Nephron (organoid): ENCODE measurements at regions not wholly inside any gene's neighbourhood (a gene's known extent, or its start where the extent isn't known, plus 50 kb on each side); places are given as distances from the start of the nearest gene placed in this dataset.

ENCODE experiments used
- H3K27ac Mint-ChIP-seq, 3 experiments: 2 replicates each; pipeline ENCODE4 v1.8.0; 2020; ENCODE audit warnings: mixed read lengths in 3 of 3, mild to moderate bottlenecking in 2 of 3, moderate library complexity in 1 of 3
- H3K27me3 Mint-ChIP-seq: 2 replicates; pipeline ENCODE4 v1.8.0; 2021; ENCODE audit warnings: low read depth, mild to moderate bottlenecking, moderate library complexity, mixed read lengths
- H3K36me3 Mint-ChIP-seq: 2 replicates; pipeline ENCODE4 v1.8.0; 2020; ENCODE audit warnings: low read depth, mixed read lengths
- H3K4me1 Mint-ChIP-seq: 2 replicates; pipeline ENCODE4 v1.8.0; 2020; ENCODE audit warnings: mixed read lengths
- H3K4me3 Mint-ChIP-seq, 3 experiments: 2 replicates each; pipeline ENCODE4 v1.8.0; 2020; ENCODE audit warnings: mild to moderate bottlenecking in 3 of 3, mixed read lengths in 3 of 3, moderate library complexity in 2 of 3
- H3K9me3 Mint-ChIP-seq: 2 replicates; pipeline ENCODE4 v1.8.0; 2020; ENCODE audit warnings: mixed read lengths
- TF ChIP-seq, protein P1 (sequence below), 3 experiments: fragments of 200-600 bp; sonication (generic); IDR thresholded peaks; one replicate each; pipeline ENCODE4 v1.5.0; 2021; ENCODE audit warnings: antibody characterized with exemption in 3 of 3; ENCODE audit not compliant: unreplicated experiment in 3 of 3

DNA sequence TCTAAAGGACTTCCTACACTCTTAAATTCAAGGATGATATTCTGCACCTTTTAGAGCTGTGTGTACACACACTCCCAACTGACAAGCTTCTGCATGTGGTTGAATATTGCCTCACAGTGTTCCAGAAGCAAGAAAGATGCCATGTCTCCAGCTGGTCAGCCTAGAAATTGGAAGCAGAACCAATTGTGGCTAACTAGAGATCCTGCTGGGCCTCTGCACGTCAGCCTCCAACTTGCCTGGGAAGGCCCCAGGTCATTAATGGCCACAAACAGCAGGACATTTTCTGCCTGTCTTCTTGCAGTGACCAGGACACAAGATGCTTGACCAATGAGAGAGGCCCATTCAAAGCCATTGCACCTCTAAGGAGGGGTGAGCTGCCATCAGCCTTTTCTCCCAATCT is 571.9 kb upstream of the BRINP1 start:
- TF ChIP-seq, protein P1, sequence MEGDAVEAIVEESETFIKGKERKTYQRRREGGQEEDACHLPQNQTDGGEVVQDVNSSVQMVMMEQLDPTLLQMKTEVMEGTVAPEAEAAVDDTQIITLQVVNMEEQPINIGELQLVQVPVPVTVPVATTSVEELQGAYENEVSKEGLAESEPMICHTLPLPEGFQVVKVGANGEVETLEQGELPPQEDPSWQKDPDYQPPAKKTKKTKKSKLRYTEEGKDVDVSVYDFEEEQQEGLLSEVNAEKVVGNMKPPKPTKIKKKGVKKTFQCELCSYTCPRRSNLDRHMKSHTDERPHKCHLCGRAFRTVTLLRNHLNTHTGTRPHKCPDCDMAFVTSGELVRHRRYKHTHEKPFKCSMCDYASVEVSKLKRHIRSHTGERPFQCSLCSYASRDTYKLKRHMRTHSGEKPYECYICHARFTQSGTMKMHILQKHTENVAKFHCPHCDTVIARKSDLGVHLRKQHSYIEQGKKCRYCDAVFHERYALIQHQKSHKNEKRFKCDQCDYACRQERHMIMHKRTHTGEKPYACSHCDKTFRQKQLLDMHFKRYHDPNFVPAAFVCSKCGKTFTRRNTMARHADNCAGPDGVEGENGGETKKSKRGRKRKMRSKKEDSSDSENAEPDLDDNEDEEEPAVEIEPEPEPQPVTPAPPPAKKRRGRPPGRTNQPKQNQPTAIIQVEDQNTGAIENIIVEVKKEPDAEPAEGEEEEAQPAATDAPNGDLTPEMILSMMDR (IDR thresholded peaks at IDR 0.05; ENCODE audit: unreplicated experiment in 3 of 3): no peak
- Mint-ChIP-seq H3K4me3 (no peak overlapping the region), H3K4me1 (no peaks in the 10 kb centered on the region), H3K27me3 (no peaks in the 10 kb centered on the region), H3K36me3 (no peaks in the 10 kb centered on the region), H3K27ac (no peak overlapping the region), H3K9me3 (no peaks in the 10 kb centered on the region)

DNA sequence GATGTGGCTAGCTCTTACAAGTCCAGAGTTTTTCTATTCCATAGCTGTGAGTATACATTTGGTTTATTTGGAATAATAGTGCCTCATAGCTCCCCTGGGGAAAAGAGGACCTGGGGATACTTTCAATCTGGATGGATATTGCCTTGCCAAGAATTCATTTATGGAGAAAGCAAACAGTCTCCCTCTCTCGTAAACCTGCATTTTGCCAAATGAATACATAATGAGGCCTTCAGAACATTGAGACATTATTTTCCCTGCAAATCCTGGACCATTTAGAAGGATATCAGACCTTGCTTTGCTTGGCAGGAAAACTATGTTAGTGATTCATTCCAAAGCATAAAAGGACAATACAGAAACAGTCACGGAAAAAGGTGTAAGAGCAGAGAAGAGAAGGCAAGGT is 569.6 kb upstream of the BRINP1 start:
- Mint-ChIP-seq H3K4me3 (no peak overlapping the region), H3K27me3 (no peaks in the 10 kb centered on the region)
- TF ChIP-seq, protein P1 (IDR thresholded peaks at IDR 0.05; ENCODE audit: unreplicated experiment in 3 of 3): no peak

DNA sequence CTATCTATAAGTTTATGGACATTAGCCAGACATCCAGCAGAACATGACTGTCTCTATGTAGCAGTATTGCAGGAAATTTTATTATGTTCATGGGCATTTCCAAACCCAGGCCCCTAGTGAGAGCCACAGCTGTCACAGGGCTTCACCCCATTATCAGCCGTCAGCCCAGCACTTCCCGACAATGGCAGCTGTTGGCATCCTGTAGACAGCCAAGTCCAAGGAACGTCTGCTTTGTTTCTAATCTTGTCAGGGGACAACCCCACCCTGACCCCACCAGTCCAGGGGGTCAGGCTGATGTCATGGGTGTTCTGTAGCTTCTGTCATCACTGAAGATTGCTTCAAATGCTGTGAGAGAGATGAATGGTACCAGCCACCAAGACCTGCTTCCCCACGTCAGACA is 565.3 kb upstream of the BRINP1 start:
- Mint-ChIP-seq H3K9me3 (peaks cover 3% of the 10 kb centered on the region), H3K4me1 (peaks cover 26% of the 10 kb centered on the region), H3K27me3 (peaks cover 5% of the 10 kb centered on the region), H3K27ac (no peak overlapping the region), H3K4me3 (no peak overlapping the region), H3K36me3 (no peaks in the 10 kb centered on the region)
- TF ChIP-seq, protein P1 (IDR thresholded peaks at IDR 0.05; ENCODE audit: unreplicated experiment in 3 of 3): no peak

More for the DNA sequence above, 569.6 kb upstream of the BRINP1 start:
- no peaks in the 10 kb centered on the region for H3K9me3 Mint-ChIP-seq
- H3K27ac Mint-ChIP-seq: no peak overlapping the region
- no peaks in the 10 kb centered on the region for H3K36me3 Mint-ChIP-seq
- peaks cover 20% of the 10 kb centered on the region for H3K4me1 Mint-ChIP-seq

DNA sequence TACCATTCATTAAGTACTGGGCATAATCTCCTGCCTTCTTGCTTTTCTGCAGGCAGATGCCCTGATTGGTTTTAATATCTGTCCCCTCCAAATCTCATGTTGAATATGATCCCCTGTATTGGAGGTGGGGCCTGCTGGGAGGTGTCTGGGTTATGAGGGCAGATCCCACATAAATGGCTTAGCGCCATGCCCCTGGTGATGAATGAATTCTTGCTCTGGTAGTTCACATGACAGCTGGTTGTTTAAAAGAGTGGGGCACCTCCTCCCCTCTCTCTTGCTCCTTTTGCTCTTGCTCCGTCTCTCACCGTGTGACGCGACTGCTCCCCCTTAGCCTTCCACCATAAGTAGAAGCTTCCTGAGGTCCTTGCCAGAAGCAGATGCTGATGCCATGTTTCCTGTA is 564.0 kb upstream of the BRINP1 start:
- no peak overlapping the region for H3K4me3 Mint-ChIP-seq
- peaks cover 26% of the 10 kb centered on the region for H3K4me1 Mint-ChIP-seq
- TF ChIP-seq, protein P1 (IDR thresholded peaks at IDR 0.05; ENCODE audit: unreplicated experiment in 3 of 3): no peak
- H3K9me3 Mint-ChIP-seq: peaks cover 3% of the 10 kb centered on the region
- no peaks in the 10 kb centered on the region for H3K36me3 Mint-ChIP-seq
- H3K27ac Mint-ChIP-seq: no peak overlapping the region
- H3K27me3 Mint-ChIP-seq: peaks cover 5% of the 10 kb centered on the region

DNA sequence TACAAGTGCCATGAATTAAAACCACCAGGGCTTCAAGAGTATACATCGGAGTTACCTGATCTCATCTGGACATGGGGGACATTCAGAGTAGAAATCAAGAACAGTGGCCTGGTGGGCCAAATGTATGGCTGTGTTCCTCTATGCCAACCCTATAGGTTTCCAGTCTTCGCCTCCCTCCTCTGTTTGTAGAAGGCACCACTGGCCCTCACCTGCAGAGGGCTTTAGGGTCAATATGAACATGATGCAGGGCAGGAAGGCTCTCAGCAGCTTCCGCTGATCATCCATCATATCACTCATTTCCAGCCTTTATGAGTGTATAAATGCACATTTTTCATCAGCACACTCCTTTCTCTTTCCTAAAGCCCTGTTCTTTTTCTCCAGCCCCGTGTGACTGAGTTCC is 555.5 kb upstream of the BRINP1 start:
- H3K36me3 Mint-ChIP-seq: no peaks in the 10 kb centered on the region

DNA sequence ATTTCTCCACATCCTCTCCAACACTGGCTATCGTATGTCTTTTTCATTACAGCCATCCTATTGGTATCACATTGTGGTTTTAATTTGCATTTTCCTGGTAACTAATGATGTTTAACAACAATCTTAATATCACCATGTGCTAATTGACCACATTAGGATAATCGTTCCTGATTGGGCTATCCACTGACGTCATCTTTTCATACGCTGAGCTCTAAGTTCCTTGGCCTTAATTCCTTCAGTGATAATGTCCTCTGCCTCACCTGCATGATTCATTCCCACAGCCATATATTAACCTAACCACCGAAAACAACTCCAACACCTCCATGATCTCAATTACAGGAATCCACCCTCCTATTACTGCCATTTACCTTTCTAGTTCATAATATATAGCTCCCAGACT is 547.9 kb upstream of the BRINP1 start:
- Mint-ChIP-seq H3K4me3 (no peak overlapping the region), H3K27ac (no peak overlapping the region), H3K27me3 (no peaks in the 10 kb centered on the region), H3K9me3 (peaks cover 5% of the 10 kb centered on the region), H3K36me3 (no peaks in the 10 kb centered on the region), H3K4me1 (no peaks in the 10 kb centered on the region)
- TF ChIP-seq, protein P1 (IDR thresholded peaks at IDR 0.05; ENCODE audit: unreplicated experiment in 3 of 3): no peak

More for the DNA sequence above, 555.5 kb upstream of the BRINP1 start:
- no peaks in the 10 kb centered on the region for H3K27me3 Mint-ChIP-seq
- H3K4me1 Mint-ChIP-seq: no peaks in the 10 kb centered on the region
- TF ChIP-seq, protein P1 (IDR thresholded peaks at IDR 0.05; ENCODE audit: unreplicated experiment in 3 of 3): no peak
- H3K4me3 Mint-ChIP-seq: no peak overlapping the region
- peaks cover 5% of the 10 kb centered on the region for H3K9me3 Mint-ChIP-seq
- H3K27ac Mint-ChIP-seq: no peak overlapping the region
